HepG2 (cell line): ENCODE measurements at regions not wholly inside any gene's neighbourhood (a gene's known extent, or its start where the extent isn't known, plus 50 kb on each side); places are given as distances from the start of the nearest gene placed in this dataset. TPM values are rescaled to one million over a fixed set of nuclear protein-coding genes. Genes with fewer than 3 reads are reported as not detected.

Experiments
- ARID5B ChIP-seq: IDR thresholded peaks from 2 replicates; pipeline ENCODE4 v1.4.0; 2020; ENCODE audit warnings: mild to moderate bottlenecking, missing genetic modification reagents
- FOXM1 ChIP-seq: sonication (generic); formaldehyde crosslinking; IDR thresholded peaks from 2 replicates; pipeline ENCODE4 v1.5.0; 2020; ENCODE audit warnings: missing genetic modification reagents
- microRNA-seq: library from miRNA; unstranded; fragments of <30 nt; microRNA quantifications from one replicate; pipeline ENCODE4, GENCODE V29; 2020
- small RNA-seq, 3 experiments: library from RNA; depleted of rRNA; stranded (forward); fragments of <200 nt; gene quantifications; one replicate each; pipeline ENCODE3, GENCODE V24; 2012; ENCODE audit warnings: low read depth in 2 of 3, low replicate concordance in 1 of 3; ENCODE audit not compliant: insufficient read length in 3 of 3, insufficient read depth in 2 of 3
- TF ChIP-seq, protein P1 (sequence below): sonication (generic); formaldehyde crosslinking; IDR thresholded peaks from 2 replicates; pipeline ENCODE4 v1.8.0; 2022; ENCODE audit warnings: missing genetic modification reagents, low read depth, mild to moderate bottlenecking, borderline replicate concordance
- TF ChIP-seq, protein P2 (sequence below): sonication (generic); formaldehyde crosslinking; IDR thresholded peaks from 2 replicates; pipeline ENCODE4 v1.5.1; 2020; ENCODE audit warnings: mild to moderate bottlenecking, missing genetic modification reagents, borderline replicate concordance

DNA sequence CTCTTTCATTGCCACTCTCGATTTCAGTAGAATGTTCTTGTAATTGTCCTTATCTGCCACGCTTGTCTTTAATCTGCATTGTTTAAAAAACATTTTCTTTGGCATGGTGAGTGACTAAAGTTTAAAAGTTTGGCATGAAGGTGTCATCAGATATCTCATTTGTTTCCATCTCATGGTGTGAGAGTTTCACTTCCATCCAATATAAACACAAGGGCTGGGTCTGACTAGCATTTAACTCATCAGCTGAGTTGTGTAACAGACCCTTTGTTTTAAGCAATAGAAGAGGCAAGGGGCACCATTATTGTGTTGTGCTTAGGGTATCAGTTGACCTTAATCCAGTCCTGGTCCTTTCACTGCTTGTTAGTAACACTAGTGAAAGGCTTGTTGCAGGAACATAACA is 49.9 kb upstream of the IL12A start (continued):
- TF ChIP-seq, protein P1, sequence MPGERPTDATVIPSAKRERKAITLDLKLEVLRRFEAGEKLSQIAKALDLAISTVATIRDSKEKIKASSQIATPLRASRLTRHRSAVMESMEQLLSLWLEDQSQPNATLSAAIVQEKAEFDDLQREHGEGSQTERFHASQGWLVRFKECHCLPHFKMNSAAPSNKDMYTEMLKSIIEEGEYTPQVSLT (CRISPR knock-in tag), result no peak
- TF ChIP-seq ARID5B (CRISPR knock-in tag) (no peak), FOXM1 (CRISPR knock-in tag) (no peak)
- TF ChIP-seq, protein P2, sequence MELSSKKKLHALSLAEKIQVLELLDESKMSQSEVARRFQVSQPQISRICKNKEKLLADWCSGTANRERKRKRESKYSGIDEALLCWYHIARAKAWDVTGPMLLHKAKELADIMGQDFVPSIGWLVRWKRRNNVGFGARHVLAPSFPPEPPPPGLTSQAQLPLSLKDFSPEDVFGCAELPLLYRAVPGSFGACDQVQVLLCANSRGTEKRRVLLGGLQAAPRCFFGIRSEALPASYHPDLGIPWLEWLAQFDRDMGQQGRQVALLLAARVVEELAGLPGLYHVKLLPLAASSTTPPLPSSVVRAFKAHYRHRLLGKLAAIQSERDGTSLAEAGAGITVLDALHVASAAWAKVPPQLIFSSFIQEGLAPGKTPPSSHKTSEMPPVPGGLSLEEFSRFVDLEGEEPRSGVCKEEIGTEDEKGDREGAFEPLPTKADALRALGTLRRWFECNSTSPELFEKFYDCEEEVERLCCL, result no peak

Small RNAs in the stretch of these regions (microRNA-seq; reads per million reads assigned to microRNA genes)
- not detected for gene MIR3919

Small RNAs in the stretch of these regions (small RNA-seq; reads per million reads assigned to genes)
- gene MIR3919 (0 reads per million in 3 experiments), gene RNU2-31P (0 reads per million in 3 experiments)
